ENCODE measurements at regions not wholly inside any gene's neighbourhood (a gene's known extent, or its start where the extent isn't known, plus 50 kb on each side); places are given as distances from the start of the nearest gene placed in this dataset.

DNA sequence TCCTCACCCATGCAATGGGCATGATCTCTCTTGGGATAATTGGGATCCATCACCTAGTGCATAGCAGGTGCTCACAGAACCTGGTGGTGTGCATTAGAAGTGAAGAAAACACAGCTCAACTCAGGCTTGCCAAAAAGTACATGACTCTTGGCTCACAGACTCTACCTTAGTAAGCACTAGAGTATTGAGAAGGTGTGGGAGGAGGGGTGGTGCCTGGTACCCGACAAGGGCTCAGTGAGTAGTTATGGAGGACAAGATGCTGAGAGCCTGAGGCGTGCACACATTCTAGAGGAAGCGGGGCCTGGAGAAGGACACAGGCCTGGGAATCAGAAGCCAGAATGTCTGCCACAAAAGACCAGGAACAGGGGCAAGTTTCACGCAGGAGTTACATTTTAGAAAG lies 100.3 kb upstream of the GRIK3 start:
- H3K4me1 ChIP-seq (ENCODE audit: low read length): no peaks in the 10 kb centered on the region
- no peak overlapping the region for H3K4me3 ChIP-seq (ENCODE audit: low read length)
- no peaks in the 10 kb centered on the region for H4K20me1 ChIP-seq (ENCODE audit: insufficient read depth, low read depth, low read length)
- H2AFZ ChIP-seq (ENCODE audit: low read length): no peak overlapping the region
- H3K36me3 ChIP-seq (ENCODE audit: insufficient read depth, low read length): no peaks in the 10 kb centered on the region
- H3K27me3 ChIP-seq (ENCODE audit: low read length): no peaks in the 10 kb centered on the region
- H3K9me3 ChIP-seq (ENCODE audit: low read length): no peaks in the 10 kb centered on the region
- no peaks in the 10 kb centered on the region for H3K9me2 ChIP-seq (replicated peaks; ENCODE audit: insufficient read depth, low read length)
- H3K4me2 ChIP-seq (ENCODE audit: low read depth, low read length, poor library complexity, severe bottlenecking): no peak overlapping the region
- H3K9ac ChIP-seq (ENCODE audit: low read length): no peak overlapping the region
- no peak for DNase-seq
- H3K79me2 ChIP-seq (ENCODE audit: low read length): no peaks in the 10 kb centered on the region
- no peak overlapping the region for H3K27ac ChIP-seq (ENCODE audit: low read length)

DNA sequence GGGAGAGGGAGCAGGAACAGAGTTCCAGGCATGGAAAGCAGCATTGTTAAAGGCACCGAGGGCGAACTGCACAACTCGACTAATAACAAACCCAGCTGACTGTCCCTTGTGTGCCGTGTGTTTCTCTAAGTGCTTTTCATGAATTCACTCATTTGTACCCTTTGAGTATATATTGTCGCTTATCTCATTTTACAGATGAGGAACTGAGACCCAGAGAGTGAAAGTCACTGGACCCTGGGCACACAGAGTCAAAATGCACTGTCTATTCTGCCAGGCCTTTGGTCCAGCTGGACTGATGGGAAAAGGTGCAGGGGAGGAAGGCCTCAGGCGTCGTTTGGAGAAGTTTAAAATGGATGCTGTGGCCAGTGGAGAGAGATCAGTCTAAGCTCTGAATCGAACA lies 100.7 kb upstream of the GRIK3 start:
- no peak overlapping the region for H3K9ac ChIP-seq (ENCODE audit: low read length)
- no peaks in the 10 kb centered on the region for H3K79me2 ChIP-seq (ENCODE audit: low read length)
- H3K27ac ChIP-seq (ENCODE audit: low read length): no peak overlapping the region
- no peaks in the 10 kb centered on the region for H3K36me3 ChIP-seq (ENCODE audit: insufficient read depth, low read length)
- no peaks in the 10 kb centered on the region for H4K20me1 ChIP-seq (ENCODE audit: insufficient read depth, low read depth, low read length)
- no peaks in the 10 kb centered on the region for H3K9me2 ChIP-seq (replicated peaks; ENCODE audit: insufficient read depth, low read length)
- no peaks in the 10 kb centered on the region for H3K27me3 ChIP-seq (ENCODE audit: low read length)
- H2AFZ ChIP-seq (ENCODE audit: low read length): no peak overlapping the region
- DNase-seq: no peak
- H3K4me3 ChIP-seq (ENCODE audit: low read length): no peak overlapping the region
- H3K4me1 ChIP-seq (ENCODE audit: low read length): no peaks in the 10 kb centered on the region
- H3K4me2 ChIP-seq (ENCODE audit: low read depth, low read length, poor library complexity, severe bottlenecking): no peak overlapping the region
- H3K9me3 ChIP-seq (ENCODE audit: low read length): no peaks in the 10 kb centered on the region

DNA sequence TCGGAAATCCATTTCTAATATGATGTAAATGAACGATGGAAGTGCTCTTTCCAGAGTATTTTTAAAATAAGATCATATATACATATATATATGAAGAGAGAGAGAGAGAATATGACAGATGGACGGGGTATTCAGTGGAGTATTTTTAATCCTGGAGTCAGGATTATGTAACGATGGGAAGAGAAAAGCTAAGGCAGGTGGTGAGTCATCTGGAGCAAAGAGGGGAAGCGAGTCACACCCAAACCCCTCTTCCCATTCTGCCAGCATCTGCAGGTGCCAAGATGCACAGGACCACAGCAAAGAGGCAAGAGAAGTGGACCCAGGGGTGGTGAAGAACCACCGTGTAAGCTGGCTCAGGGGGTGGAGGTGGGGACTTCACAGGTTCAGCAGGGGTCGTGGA lies 102.7 kb upstream of the GRIK3 start:
- no peaks in the 10 kb centered on the region for H3K79me2 ChIP-seq (ENCODE audit: low read length)
- no peaks in the 10 kb centered on the region for H3K27me3 ChIP-seq (ENCODE audit: low read length)
- no peak overlapping the region for H3K4me2 ChIP-seq (ENCODE audit: low read depth, low read length, poor library complexity, severe bottlenecking)
- no peaks in the 10 kb centered on the region for H3K9me3 ChIP-seq (ENCODE audit: low read length)
- H3K9ac ChIP-seq (ENCODE audit: low read length): no peak overlapping the region
- no peak for DNase-seq
- H2AFZ ChIP-seq (ENCODE audit: low read length): no peak overlapping the region
- H3K4me1 ChIP-seq (ENCODE audit: low read length): no peaks in the 10 kb centered on the region
- no peak overlapping the region for H3K4me3 ChIP-seq (ENCODE audit: low read length)
- no peaks in the 10 kb centered on the region for H4K20me1 ChIP-seq (ENCODE audit: insufficient read depth, low read depth, low read length)
- no peak overlapping the region for H3K27ac ChIP-seq (ENCODE audit: low read length)
- H3K36me3 ChIP-seq (ENCODE audit: insufficient read depth, low read length): no peaks in the 10 kb centered on the region
- no peaks in the 10 kb centered on the region for H3K9me2 ChIP-seq (replicated peaks; ENCODE audit: insufficient read depth, low read length)

DNA sequence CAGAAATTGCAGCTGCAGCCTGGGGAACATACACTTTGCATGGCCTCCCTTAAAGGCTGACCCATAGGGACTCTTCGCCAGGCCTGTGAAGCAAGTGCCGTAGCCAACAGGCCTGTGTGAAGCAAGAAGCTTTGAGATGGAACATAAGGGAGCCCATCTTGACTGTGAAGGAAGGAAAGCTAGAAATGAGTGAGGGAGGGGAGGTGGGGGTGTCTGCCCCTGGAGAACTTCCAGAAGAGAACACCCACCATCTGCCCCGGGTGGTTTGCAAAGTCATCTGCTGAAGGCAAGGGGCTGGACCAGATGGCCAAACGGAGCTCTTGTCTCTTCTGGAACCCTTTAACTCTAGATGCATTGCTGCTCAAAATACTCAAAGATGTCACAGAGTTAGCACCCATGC lies 103.3 kb upstream of the GRIK3 start:
- Histone ChIP-seq H2AFZ (ENCODE audit: low read length) (no peak overlapping the region), H3K9ac (ENCODE audit: low read length) (no peak overlapping the region), H3K4me2 (ENCODE audit: low read depth, low read length, poor library complexity, severe bottlenecking) (no peak overlapping the region), H3K27ac (ENCODE audit: low read length) (no peak overlapping the region), H3K4me3 (ENCODE audit: low read length) (no peak overlapping the region), H4K20me1 (ENCODE audit: insufficient read depth, low read depth, low read length) (no peaks in the 10 kb centered on the region), H3K9me3 (ENCODE audit: low read length) (no peaks in the 10 kb centered on the region), H3K27me3 (ENCODE audit: low read length) (no peaks in the 10 kb centered on the region), H3K79me2 (ENCODE audit: low read length) (no peaks in the 10 kb centered on the region), H3K36me3 (ENCODE audit: insufficient read depth, low read length) (no peaks in the 10 kb centered on the region), H3K9me2 (replicated peaks; ENCODE audit: insufficient read depth, low read length) (no peaks in the 10 kb centered on the region), H3K4me1 (ENCODE audit: low read length) (no peaks in the 10 kb centered on the region)
- DNase-seq: no peak

DNA sequence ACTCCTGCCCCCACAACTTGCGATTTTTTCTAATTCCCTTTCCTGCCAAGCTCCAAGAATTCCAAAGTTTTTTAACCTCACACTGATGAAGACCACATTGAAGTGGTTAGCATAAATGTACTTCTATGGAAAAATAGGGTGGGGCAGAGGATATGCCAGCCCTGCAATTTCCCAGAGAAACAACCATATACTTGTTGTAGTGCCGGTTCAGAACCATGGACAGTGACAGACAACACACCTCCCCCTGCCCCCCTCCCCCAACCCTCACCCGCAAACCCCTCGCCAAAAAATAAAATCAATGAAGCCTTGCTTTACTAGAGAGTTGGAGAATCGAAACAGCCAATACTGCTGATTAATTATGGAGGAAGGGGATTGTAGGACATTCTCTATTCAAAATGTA lies 109.5 kb upstream of the GRIK3 start:
- Histone ChIP-seq H3K4me3 (ENCODE audit: low read length) (no peak overlapping the region), H3K79me2 (ENCODE audit: low read length) (no peaks in the 10 kb centered on the region), H3K4me1 (ENCODE audit: low read length) (peaks cover 4% of the 10 kb centered on the region), H3K27ac (ENCODE audit: low read length) (no peak overlapping the region), H3K4me2 (ENCODE audit: low read depth, low read length, poor library complexity, severe bottlenecking) (no peak overlapping the region), H3K9me2 (replicated peaks; ENCODE audit: insufficient read depth, low read length) (no peaks in the 10 kb centered on the region), H4K20me1 (ENCODE audit: insufficient read depth, low read depth, low read length) (no peaks in the 10 kb centered on the region), H3K36me3 (ENCODE audit: insufficient read depth, low read length) (no peaks in the 10 kb centered on the region), H3K9ac (ENCODE audit: low read length) (no peak overlapping the region), H3K27me3 (ENCODE audit: low read length) (no peaks in the 10 kb centered on the region), H2AFZ (ENCODE audit: low read length) (no peak overlapping the region), H3K9me3 (ENCODE audit: low read length) (no peaks in the 10 kb centered on the region)
- peak; percentile 52 for DNase-seq

DNA sequence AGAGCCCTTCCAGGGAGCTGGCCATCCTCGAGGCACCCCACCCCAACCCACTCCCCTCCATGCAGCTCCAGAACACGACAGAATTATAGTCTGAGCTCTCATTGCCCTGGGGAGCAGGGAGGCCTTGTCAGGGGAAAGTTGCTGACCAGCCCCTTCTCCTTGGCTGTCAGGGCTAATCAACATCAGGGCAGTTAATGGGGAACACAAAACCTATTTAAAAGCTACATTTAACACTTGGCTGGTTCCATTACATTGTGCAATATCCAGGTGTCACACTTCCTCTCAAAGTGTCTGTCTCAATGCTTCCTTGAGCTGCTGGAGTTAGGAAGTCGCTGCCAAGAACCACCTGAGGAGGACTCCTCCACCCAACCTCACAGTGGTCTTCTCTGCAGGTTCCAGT lies 111.8 kb upstream of the GRIK3 start:
- no peak for DNase-seq
- Histone ChIP-seq H2AFZ (ENCODE audit: low read length) (no peak overlapping the region), H4K20me1 (ENCODE audit: insufficient read depth, low read depth, low read length) (no peaks in the 10 kb centered on the region), H3K27ac (ENCODE audit: low read length) (no peak overlapping the region), H3K9me2 (replicated peaks; ENCODE audit: insufficient read depth, low read length) (no peaks in the 10 kb centered on the region), H3K27me3 (ENCODE audit: low read length) (no peaks in the 10 kb centered on the region), H3K4me3 (ENCODE audit: low read length) (no peak overlapping the region), H3K9ac (ENCODE audit: low read length) (no peak overlapping the region), H3K4me2 (ENCODE audit: low read depth, low read length, poor library complexity, severe bottlenecking) (no peak overlapping the region), H3K36me3 (ENCODE audit: insufficient read depth, low read length) (no peaks in the 10 kb centered on the region), H3K79me2 (ENCODE audit: low read length) (no peaks in the 10 kb centered on the region), H3K4me1 (ENCODE audit: low read length) (peaks cover 4% of the 10 kb centered on the region), H3K9me3 (ENCODE audit: low read length) (no peaks in the 10 kb centered on the region)

DNA sequence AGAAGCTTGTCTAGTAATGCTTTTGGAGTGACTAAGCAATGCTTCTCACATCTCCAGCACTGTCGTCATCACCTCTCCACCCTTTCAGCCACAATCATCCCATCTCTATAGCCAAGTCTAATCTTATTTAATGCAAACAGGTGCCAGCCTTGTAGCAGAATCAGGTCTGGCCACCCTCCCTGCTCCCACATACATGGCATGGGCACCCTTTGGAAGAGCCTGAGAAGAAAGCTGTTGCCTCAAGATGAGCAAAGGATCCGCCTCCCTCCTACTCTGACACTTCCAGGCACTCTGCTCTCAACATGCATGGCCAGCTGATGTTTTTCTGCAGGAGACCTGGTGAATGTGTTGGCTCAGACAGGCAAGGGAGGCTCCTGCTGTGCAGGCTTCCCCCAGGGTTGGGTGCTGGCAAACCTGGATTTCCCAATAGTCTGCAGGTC lies 113.1 kb upstream of the GRIK3 start:
- H4K20me1 ChIP-seq (ENCODE audit: insufficient read depth, low read depth, low read length): no peaks in the 10 kb centered on the region
- no peaks in the 10 kb centered on the region for H3K27me3 ChIP-seq (ENCODE audit: low read length)
- H3K36me3 ChIP-seq (ENCODE audit: insufficient read depth, low read length): no peaks in the 10 kb centered on the region
- DNase-seq: no peak
- peaks cover 4% of the 10 kb centered on the region for H3K4me1 ChIP-seq (ENCODE audit: low read length)
- no peaks in the 10 kb centered on the region for H3K79me2 ChIP-seq (ENCODE audit: low read length)
- no peak overlapping the region for H3K27ac ChIP-seq (ENCODE audit: low read length)
- H3K9ac ChIP-seq (ENCODE audit: low read length): no peak overlapping the region
- no peak overlapping the region for H2AFZ ChIP-seq (ENCODE audit: low read length)
- H3K4me2 ChIP-seq (ENCODE audit: low read depth, low read length, poor library complexity, severe bottlenecking): no peak overlapping the region
- H3K9me3 ChIP-seq (ENCODE audit: low read length): no peaks in the 10 kb centered on the region
- no peak overlapping the region for H3K4me3 ChIP-seq (ENCODE audit: low read length)
- H3K9me2 ChIP-seq (replicated peaks; ENCODE audit: insufficient read depth, low read length): no peaks in the 10 kb centered on the region

DNA sequence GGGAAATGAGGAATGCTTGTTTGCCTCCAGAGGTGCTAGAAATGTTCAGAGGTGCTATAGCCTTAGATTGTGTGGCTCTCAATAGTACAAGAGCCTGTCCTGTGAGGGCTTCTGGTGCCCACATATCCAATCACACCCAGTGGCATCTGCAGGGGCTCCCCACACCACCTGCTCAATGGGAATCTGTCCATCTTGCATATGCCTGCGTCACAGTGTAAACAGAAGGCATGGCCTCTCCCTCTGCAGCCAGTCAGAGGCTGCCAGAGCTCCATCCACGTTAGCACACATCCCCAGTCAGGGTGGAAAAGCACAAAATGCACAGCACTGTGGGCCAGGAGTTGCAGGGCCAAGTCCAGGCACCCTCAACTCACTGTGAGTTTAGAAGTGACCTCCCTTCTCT lies 113.6 kb upstream of the GRIK3 start:
- no peak overlapping the region for H3K4me3 ChIP-seq (ENCODE audit: low read length)
- H3K36me3 ChIP-seq (ENCODE audit: insufficient read depth, low read length): no peaks in the 10 kb centered on the region
- H4K20me1 ChIP-seq (ENCODE audit: insufficient read depth, low read depth, low read length): no peaks in the 10 kb centered on the region
- no peaks in the 10 kb centered on the region for H3K27me3 ChIP-seq (ENCODE audit: low read length)
- no peaks in the 10 kb centered on the region for H3K9me3 ChIP-seq (ENCODE audit: low read length)
- no peaks in the 10 kb centered on the region for H3K79me2 ChIP-seq (ENCODE audit: low read length)
- peaks cover 4% of the 10 kb centered on the region for H3K4me1 ChIP-seq (ENCODE audit: low read length)
- no peaks in the 10 kb centered on the region for H3K9me2 ChIP-seq (replicated peaks; ENCODE audit: insufficient read depth, low read length)
- no peak overlapping the region for H3K27ac ChIP-seq (ENCODE audit: low read length)
- no peak for DNase-seq
- no peak overlapping the region for H3K9ac ChIP-seq (ENCODE audit: low read length)
- H2AFZ ChIP-seq (ENCODE audit: low read length): no peak overlapping the region
- H3K4me2 ChIP-seq (ENCODE audit: low read depth, low read length, poor library complexity, severe bottlenecking): no peak overlapping the region

DNA sequence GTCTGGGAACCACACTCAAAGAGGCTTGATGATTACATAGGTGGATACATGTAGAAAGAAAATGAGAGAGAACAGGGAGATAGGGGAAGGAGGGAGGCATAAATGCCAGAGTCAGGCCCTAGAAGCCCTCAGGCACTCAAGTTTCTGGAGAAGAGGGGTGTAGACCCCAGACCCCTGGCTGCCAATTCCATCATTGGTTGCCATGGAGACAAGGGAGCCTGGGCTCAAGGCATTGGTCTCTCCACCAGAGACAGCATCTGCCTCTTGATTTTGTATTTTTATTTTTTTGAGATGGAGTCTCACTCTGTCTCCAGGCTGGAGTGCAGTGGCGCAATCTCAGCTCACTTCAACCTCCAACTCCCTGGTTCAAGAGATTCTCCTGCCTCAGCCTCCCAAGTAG lies 114.3 kb upstream of the GRIK3 start:
- Histone ChIP-seq H3K9me3 (ENCODE audit: low read length) (no peaks in the 10 kb centered on the region), H4K20me1 (ENCODE audit: insufficient read depth, low read depth, low read length) (no peaks in the 10 kb centered on the region), H3K27me3 (ENCODE audit: low read length) (no peaks in the 10 kb centered on the region), H3K36me3 (ENCODE audit: insufficient read depth, low read length) (no peaks in the 10 kb centered on the region), H2AFZ (ENCODE audit: low read length) (no peak overlapping the region), H3K79me2 (ENCODE audit: low read length) (no peaks in the 10 kb centered on the region), H3K4me3 (ENCODE audit: low read length) (no peak overlapping the region), H3K9me2 (replicated peaks; ENCODE audit: insufficient read depth, low read length) (no peaks in the 10 kb centered on the region), H3K9ac (ENCODE audit: low read length) (no peak overlapping the region), H3K27ac (ENCODE audit: low read length) (no peak overlapping the region), H3K4me1 (ENCODE audit: low read length) (peaks cover 4% of the 10 kb centered on the region), H3K4me2 (ENCODE audit: low read depth, low read length, poor library complexity, severe bottlenecking) (no peak overlapping the region)
- no peak for DNase-seq
